HG03159 (cell line): ENCODE measurements at regions not wholly inside any gene's neighbourhood (a gene's known extent, or its start where the extent isn't known, plus 50 kb on each side); places are given as distances from the start of the nearest gene placed in this dataset.

Experiments used
- ATAC-seq: cut with Tn5 transposase; IDR thresholded peaks from one replicate; pipeline ENCODE4 v1.9.1; 2021; ENCODE audit warnings: mild to moderate bottlenecking, moderate library complexity; ENCODE audit not compliant: unreplicated experiment

DNA sequence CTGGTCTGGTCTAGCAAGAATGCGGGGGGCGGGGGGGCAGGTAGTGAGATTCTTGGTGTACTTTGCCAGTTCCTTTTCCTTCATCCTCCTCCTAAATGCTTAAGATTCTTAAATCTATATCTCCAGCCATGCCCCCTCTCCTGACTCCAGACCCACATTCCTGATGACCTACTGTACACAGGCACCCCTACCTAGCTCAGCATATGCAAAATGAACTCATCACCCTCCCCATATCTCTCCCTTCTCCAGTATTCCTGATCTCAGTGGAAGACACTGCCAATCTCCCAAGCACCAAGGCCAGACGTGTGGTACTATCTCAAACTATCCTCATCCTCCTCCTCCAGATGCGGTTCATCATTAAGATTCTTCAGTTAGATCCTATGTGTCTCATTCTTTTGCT, 215.8 kb downstream of the SPTSSA start:
- ATAC-seq = no peak

DNA sequence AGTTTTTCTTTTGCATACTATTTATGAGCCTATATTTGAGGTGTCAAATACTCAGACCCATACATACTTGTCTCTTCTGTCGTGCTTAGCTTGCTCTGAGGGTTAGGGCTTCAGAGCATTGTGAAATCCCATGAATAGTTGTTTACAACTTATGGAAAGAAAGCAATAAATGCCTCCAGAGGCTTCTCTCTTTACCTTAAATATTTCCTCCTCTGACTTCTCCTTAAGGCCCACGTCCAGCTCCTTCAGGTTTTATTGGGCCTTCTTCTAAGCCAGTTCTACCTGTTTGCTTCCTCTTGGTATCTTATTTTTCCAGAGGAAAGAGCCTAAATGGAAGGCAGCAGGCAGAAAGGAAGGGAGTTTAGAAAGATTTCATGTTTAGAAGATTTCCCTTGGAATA, 218.6 kb downstream of the SPTSSA start:
- ATAC-seq = no peak

DNA sequence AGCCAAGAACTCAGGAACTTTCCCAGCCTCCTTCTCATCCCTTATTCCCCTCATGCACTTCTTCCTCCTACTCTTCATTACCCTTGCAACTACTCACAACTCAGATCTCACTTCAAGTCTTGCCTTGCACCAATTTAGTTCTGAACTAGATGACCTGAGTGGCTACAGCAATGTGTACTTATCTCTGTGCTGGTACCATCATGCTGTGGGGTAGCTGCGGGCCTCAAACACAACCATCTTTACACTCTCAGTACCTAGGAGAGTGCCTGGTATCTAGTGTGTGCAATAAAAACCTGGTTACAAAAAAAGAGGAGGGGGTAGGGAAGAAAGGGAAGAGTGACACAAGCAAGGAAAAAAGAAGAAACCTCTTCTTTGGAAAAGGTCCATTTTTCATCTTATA, 219.0 kb downstream of the SPTSSA start:
- no peak for ATAC-seq

DNA sequence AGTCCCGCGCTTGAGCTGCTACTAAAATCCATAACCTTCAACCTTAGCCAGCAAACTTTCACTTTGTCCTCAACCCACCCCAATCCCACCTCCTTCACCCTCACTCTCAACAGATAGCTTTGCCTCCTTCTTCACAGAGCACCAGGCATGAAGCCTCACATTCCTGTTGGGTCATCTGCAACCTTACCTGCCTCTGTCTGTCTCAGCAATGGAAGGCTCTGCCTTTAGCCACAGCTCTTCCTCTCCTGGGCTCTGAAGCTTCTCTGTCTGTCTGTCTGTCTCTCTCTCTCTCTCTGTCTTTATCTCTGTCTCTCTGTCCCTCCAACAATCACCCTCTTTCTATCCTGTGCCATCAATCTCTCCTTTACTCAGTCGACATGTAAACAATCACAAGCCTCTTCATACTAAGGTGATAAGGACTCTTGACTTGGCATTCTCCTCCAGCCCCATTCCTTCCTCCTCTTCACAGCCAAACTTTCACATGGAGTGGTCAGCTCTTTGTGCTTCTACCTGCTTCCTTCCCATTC, 220.8 kb downstream of the SPTSSA start:
- no peak for ATAC-seq

DNA sequence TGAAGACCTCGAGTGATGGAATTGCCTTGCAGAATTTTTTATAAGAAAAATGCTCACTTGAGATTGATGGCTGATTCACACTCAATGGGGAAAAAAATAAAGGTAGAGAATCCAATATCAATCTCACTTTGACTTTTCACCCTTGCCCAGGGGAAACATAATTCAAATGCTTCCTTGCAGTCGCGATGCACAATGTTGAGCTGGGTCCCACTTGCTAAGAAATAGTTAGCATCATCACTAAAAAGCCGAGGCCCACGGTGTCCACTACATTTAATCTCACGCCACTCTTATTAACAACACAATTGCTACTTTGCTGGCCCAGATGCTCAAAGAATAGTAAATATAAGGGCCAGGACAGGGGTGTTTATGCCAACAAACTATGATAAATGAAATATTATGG, 223.4 kb downstream of the SPTSSA start:
- no peak for ATAC-seq

DNA sequence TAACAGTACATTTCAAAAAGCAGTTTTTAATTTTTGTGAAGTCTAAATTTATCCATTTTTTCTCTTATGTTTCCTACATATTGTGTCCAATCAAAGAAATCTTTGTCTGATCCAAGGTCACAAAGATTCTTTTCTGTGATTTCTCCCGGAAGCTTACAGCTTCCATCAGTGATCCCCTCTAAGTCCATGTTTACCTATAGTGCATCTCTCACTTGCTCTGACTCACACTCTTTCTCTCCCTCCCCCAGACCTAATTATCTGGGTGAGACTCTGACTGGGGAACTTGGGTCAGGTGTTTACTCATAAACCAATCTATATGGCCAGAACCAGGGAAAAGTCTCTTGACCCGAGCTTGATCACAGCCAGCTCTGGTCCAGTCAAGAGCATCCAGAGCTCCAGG, 224.4 kb downstream of the SPTSSA start:
- no peak for ATAC-seq

DNA sequence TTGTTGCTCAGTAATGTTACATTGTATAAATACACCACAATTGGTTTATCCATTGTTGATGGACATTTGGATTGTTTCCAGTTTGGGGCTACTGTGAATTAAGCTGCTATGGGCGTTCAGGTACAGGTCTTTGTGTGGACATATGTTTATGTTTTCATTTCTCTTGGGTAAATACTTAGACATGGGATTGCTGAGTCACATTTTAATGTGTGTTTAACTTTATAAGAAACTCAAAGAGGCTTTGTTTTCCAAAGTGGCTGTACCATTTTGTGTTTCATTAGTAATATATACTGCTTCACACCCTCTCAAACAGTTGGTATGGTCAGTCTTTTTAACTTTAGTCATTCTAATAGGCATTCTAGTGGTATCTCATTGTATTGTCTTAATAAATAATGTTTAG, 225.0 kb downstream of the SPTSSA start:
- ATAC-seq = no peak

DNA sequence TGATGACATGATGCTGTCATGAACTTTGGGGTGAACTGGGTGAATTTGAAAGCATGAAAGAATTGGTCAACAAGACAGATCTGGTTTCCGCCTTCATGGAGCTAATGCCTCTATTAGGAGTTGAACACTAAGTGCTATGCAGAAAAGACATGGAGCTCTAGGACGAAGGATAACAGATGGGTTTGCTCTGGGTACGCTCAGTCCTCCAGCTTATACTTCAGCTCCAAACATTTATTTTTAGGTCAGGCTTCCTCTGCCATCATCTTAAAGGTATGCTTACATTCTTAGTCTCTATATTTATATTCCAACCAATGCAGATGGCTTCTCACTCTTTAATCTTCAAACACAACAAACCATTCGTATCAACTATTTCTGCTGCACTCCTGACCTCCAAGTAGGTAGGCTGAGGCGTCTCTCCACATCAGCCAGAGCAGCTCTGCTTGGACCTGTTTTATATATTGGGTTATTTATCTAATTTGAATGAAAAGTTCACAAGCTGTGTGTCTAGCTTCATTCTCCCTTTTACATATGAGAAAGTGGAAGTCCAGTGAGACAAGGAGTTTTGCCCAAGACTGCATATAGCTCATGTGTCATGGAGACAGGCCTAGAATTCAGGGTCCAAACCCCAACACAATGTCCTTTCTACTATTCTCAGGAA, 226.3 kb downstream of the SPTSSA start:
- no peak for ATAC-seq

DNA sequence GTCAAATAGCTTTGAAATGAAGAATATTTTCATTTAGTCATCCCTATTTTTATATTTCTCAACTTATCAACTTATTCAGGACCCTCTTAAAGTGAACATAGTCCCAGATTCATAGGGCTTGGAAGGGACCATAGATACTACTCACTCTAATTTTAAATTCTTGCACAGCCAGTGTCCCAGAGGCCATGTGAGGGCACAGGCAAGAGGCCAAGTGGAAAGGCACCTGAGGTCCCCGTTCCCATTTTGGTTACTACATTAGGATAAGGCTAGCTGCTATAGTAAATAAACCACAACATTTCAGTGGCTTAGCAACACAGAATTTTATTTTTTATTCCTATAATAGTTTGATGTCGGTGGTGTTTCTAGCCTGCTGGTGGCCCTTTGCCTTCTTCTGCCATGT, 227.8 kb downstream of the SPTSSA start:
- ATAC-seq = no peak

DNA sequence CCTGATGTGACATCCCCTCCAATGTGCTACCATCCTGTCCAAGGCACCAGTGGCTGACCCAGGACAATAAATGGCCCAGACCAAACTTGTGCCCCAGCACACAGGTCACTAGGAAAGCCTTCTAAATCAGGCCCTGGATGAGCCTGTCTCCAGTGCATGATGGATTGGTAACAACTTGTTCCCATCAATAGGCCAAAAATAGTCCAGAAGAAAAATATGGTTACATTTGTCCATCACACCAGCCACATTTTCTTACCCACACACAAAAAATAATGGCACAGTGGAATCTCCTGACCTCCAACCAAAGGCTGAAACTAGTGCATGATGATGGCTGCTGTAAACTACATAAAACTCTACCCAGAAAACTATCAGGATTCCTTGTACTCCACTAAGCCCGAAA, 228.4 kb downstream of the SPTSSA start:
- ATAC-seq = no peak

DNA sequence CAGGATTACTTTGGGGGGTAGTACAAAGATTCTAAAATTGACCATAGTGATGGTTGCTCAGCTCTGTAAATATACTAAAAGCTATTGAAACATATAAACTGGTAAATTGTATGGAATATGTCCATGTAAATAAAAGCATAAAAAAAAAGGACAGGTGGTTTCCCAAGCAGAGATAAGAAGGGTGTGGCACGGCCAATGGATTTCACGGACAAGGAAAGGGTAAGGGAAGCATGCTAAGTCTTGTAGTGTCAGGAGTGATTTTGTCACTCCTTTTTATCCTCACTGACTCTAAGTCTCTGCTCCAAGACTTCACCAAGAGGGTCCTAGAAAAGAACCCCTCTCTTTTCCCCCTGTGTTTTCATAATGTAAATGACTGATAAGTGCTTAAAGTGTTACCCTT, 229.2 kb downstream of the SPTSSA start:
- no peak for ATAC-seq

DNA sequence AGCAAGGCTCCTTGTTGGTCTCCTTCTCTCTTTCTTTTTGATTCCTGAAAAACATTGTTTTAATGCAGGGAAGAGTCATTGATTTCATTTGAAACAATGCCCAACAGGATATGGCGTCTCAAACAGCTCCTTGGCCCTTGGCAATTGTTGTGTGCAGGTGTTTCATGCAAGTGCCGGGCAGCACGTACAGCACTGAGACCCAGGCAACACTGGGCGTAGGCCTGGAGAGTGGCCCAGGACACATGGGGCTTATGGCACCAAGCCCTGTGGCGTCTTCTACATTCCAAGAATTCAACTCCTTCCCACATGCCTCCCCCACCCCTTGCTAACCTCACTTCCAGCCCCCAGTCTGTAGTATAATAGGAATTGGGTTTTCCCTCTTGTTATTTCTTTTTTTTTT, 230.4 kb downstream of the SPTSSA start:
- ATAC-seq = no peak

DNA sequence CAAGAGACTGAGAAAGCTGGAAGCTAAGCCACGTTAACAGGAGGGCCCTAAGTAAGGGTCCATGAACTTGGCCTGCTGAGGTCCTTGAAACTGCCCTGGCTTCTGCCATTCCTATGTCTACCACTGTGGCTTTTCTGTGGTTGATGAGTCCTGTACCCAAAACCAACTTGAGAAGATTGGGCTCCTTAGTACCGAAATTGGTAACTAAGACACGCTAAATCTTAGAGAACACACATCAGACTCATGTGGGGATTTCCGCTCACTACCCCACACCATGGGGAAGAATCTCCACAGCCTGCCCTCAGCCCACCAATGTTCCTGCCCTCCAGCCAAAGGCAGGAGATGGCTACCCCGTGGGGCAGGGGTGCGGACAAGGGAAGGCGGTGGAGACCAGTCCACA, 232.9 kb downstream of the SPTSSA start:
- ATAC-seq = no peak

DNA sequence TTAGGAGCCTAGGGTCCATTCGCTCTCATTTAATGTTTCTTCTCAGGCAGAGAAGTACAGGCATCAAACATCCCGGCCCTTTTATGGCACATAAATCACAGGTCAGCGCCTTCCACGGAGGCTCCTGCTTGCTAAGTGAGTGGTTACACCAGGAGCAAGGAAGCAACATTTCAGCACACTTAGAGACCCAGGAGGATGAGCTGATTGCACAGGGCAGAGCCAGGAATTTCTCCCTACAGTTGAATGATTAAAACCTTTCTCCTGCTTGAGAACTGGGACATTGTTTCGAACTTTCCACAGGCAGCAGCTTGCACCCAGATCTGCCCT, 233.4 kb downstream of the SPTSSA start:
- no peak for ATAC-seq

DNA sequence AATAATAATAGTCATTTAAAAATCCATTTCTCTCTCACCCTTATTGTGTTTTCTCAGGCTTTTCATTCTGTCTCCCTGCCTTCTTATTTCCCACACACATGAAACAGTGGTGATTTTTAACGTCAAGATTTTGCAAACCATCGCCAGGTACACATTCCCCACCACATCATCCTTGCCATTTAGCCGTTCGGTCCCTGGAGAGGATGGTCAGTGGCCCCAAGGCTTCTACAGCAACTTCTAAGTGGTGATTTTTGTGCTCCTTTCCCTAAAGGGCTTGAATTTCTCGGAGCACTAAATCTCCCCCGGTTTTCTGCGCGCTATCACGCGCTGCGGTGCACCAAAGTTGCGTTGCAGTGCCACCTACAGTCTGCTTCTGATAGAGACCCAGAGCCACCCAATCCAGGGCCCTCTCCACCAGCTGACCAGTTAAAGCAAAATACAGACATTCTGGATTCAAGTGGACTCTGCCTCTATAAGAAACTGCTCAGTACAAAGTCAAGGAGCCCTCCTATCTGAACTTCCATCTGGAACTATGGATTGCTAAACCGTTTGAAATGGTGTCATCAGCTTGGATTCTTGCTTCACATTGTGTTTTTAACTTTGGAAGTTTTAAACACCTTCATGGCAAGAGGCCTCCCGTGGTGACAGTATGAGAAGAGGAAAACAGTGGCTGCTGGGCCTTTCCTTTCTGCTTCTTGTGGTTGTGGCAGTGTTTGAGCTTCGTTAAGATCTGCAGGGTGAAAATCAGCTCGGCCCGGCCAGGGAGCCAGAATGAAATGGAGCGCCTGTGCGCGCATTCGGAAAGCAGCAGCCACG, 234.0 kb downstream of the SPTSSA start:
- peak; percentile 93 for ATAC-seq

DNA sequence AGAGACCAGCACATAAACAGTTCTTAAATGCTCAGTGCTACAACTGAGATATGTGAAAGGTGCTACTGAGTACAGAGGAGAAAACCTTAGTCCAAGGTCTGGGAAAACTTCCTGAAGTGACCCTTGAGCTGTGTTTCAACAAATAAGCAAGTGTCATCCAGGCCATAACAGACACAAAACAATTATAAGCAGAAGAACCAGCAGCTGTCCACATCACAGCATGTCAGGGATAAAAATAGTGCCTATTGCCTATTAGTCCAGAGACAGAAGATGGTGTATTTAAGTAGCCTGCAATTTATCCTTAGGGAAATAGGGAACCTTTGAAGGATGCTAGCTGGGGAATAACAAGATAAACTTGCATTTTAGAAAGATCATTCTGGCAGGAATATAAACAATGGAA, 237.8 kb downstream of the SPTSSA start:
- ATAC-seq = no peak

DNA sequence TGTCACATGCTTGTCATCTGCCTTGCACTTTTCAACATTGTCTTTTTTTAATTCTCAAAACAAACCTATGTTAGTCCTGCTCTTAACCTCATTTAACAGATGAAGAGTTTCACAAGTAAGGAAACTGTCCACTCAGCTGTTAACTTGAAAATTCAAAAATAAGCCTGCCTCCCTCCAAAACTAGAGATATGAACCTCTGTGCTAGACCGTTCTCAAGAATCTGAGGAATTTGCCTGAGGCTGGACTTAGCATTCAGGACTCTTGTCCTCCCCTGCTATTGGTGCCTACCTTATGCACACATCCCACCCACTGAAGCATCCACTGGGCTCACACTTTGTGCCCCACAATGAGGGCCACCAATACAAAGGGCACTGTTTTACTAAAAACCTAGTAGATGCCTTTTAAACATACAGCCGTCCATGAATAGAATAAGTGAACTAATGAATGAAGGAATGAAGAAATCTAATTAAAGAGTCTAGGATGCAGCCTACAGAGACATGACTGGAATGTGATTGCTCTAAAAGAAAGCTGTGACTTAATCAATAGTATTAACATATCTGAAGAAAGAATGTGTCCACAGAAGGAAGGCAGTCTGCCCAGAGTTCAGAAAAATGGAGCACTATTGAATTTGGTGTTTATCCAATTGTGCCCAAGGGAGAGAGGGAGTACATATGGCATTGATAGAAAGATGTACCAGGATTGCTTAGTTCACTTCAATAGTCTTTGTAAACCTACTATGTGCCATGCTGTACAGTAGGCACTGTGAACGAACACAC, 238.5 kb downstream of the SPTSSA start:
- no peak for ATAC-seq

DNA sequence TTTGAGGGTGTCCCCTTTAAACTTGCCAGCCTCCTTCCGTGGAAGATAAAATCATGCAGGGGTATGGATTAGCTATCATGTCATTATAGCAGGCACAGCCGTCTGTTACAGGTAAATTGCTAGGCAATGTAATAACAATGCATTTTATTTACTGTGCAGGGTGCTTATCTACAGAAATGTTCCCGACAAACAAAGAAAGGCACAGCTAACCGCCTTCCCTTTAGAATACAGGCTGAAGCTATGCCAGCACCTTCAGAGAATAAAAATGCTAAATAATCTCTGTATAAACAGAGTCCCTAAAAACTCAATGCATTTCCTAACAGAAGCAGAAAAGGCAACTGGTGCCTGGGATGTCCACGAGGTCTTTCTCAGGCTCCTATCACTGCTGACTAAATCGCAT, 239.2 kb downstream of the SPTSSA start:
- ATAC-seq = no peak

DNA sequence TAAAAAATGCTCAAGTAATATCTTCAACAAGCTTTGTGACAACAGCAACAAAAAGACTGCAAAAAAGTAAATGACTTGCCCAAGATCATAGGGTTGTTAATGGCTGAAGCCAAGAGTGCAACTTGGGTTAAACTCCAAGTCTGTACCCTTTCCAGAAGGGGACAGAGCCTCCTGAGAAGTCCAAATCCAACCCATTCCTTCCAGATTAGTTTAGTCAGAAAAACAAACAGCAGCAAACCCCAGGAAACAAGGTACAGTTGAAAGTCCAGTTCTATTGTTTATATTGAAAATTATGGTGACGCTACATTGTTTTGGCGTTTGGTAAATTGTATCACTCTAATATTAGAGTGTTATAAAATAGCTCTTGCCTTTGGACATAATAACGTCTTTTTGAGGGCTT, 239.9 kb downstream of the SPTSSA start:
- ATAC-seq = no peak

DNA sequence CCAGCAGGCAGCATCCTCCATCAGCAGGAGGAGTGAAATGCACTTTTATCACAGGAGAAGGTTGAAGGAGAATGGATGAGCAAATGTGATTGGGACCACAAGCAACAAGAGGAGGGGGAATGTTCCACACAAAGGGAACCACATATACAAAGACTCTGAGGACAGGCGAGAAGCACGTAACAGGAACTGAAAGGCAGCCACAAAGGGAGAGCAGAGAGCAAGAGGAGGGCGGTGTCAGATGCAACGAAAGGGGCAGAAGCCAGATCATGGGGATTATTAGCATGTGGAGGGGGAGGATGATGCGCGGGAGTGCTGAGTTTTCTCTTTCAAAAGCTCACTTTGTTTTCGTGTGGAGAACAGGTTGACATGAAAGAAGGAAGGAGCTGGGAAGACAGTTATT, 241.1 kb downstream of the SPTSSA start:
- ATAC-seq = peak; percentile 85

DNA sequence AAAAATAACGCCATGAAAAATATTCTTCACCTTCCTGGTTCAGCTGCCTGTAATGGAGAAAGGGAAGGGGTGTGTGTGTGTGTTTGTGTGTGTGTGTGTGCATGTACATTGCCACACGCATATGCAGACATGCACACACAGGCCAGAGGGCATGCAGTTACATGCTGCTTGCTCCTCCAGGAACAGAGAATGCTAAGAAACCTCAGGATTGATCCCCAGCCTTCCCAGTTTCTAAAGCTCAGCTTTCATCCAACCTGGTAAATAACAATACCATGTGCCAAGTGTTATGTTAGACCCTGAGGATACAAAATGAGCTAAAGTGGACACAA, 241.7 kb downstream of the SPTSSA start:
- no peak for ATAC-seq
